ENCODE measurements at regions not wholly inside any gene's neighbourhood (a gene's known extent, or its start where the extent isn't known, plus 50 kb on each side); places are given as distances from the start of the nearest gene placed in this dataset.
"Not testable (repeated sequence)": the region's sequence is repeated elsewhere in the genome, so short reads cannot be mapped to it uniquely, and the experiment has no call there.

DNA sequence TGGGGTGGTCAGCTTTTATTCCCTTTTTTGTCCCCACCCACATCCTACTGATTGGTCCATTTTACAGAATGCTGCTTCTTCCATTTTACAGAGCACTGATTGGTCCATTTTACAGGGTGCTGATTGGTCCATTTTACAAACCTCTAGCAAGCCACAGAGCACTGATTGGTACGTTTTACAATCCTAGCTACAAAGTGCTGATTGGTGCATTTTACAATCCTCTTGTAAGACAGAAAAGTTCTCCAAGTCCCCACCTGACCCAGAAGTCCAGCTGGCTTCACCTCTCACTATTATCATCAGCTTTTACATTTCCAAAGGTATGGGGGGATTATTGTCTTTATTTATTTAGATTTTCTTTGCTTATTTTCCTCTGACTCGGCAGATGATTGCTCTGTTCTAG, 390.4 kb upstream of the STXBP6 start:
- not testable (repeated sequence) for DNase-seq (ENCODE audit: low read depth in 4 of 4, low spot score in 1 of 4)

DNA sequence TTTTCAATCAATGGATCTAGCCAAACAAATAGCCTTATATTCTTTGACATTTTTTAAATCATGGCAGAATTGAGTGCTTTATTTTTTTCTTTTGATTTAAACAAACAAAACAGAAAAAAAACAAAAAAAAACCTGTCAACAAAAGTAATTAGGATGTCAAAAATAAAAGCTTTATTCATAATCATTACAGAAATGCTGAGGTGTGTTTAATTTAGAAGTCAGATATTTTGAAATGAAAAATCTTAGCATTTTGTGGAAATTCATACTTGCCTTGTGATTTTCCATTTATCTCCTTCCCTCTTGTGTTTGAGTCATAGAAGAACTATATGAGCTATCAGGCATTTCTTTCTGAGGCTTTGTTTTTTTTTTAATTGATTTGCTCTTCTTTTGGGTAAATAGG, 387.0 kb upstream of the STXBP6 start:
- DNase-seq (ENCODE audit: low read depth in 4 of 4, low spot score in 1 of 4): no peak

- DNase-seq (ENCODE audit: low read depth in 4 of 4, low spot score in 1 of 4): no peak
Observed at GRCh38 chr14:25436288-25436875, 386.4 kb upstream of the STXBP6 start.

GRCh38 chr14:25431211-25432076, 381.5 kb upstream of the STXBP6 start:
- no peak for DNase-seq (ENCODE audit: low read depth in 4 of 4, low spot score in 1 of 4)

DNA sequence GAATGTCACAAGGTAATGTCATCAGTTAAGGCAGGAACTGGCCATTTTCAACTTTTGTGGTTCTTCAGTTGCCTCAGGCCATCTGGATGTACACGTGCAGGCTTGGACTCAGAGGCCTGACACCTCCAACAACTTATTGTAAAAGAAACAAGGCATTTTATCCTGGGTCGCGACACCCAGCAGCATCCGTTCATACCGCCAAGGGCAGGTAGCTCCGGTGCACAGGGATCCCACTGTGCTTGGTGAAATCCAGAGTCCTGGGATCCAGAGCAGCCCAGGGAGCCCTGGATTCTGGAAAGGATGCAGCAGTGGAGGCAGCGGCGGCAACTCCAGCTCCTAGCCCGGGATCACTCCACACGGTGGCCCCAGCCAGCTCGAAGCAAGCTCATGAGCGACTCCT, 380.9 kb upstream of the STXBP6 start:
- DNase-seq (ENCODE audit: low read depth in 4 of 4, low spot score in 1 of 4): no peak

DNA sequence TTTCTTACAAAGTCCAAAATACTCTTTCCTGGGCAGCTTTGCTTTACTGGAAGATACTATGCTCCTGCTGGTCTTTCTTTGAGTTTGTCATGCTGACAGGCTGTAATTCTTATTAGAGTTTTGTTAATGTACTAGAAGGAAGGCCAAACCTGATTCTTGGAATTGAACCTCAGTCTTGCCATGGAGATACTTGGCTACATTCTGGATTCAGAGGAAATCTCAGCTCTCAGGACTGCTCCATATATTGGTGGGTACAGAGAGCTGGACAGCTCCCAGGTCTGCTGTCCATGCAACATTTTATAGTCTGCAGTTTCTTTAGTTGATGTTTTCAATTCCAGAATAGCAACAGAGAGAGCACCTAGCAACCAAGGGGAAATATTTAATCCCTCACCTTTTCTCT, 363.1 kb upstream of the STXBP6 start:
- DNase-seq (ENCODE audit: low read depth in 4 of 4, low spot score in 1 of 4): no peak

- no peak for DNase-seq (ENCODE audit: low read depth in 4 of 4, low spot score in 1 of 4)
Observed at GRCh38 chr14:25411781-25412757, 362.1 kb upstream of the STXBP6 start.

DNA sequence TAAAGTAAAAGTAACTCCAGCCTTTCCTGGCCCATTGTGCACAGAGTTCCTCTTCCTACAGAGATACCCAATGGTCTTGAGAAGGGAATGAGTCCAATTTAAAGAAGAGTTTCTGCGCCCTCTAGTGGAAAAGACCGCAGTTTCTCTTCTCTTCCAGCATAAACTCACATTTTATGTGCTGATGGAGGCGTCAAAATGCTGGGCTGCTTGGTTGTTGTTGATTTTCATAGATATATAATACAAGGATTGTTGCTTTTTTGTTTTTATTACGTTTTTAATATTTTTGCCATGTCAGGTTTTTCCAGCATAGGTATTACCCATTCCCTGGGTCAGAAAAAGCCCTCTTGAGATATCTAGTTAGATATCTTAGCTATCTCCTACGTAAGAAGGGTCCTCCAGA, 356.9 kb upstream of the STXBP6 start:
- DNase-seq (ENCODE audit: low read depth in 4 of 4, low spot score in 1 of 4): no peak

- DNase-seq (ENCODE audit: low read depth in 4 of 4, low spot score in 1 of 4): peak in 1 of 4 experiments; percentile 9
Observed at GRCh38 chr14:25400607-25401206, 350.8 kb upstream of the STXBP6 start.

GRCh38 chr14:25396128-25396527, 346.2 kb upstream of the STXBP6 start:
- DNase-seq (ENCODE audit: low read depth in 4 of 4, low spot score in 1 of 4): no peak

- no peak for DNase-seq (ENCODE audit: low read depth in 4 of 4, low spot score in 1 of 4)
Observed at GRCh38 chr14:25394791-25395391, 344.9 kb upstream of the STXBP6 start.

GRCh38 chr14:25394356-25394755, 344.4 kb upstream of the STXBP6 start:
- no peak for DNase-seq (ENCODE audit: low read depth in 4 of 4, low spot score in 1 of 4)

- no peak for DNase-seq (ENCODE audit: low read depth in 4 of 4, low spot score in 1 of 4)
Observed at GRCh38 chr14:25389948-25390347, 340.0 kb upstream of the STXBP6 start.

GRCh38 chr14:25381498-25381897, 331.6 kb upstream of the STXBP6 start:
- no peak for DNase-seq (ENCODE audit: low read depth in 4 of 4, low spot score in 1 of 4)

DNA sequence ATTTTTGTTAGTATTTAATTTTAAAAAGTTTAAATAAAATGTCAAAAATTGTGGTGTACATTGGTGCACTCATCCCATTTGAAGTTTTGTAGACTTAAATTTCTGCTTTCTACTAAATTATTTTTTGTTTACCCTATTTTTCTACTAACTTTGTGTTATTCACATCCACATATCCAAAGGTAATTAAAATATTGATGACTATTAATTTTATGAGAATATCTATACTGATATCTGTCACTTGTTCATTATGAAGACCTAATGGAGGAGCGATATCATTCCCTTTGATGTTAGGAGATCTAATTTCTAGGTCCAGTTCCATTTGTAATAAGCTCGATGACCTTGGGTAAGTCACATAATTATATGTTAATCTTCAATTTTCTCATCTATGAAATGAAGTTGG, 325.7 kb upstream of the STXBP6 start:
- no peak for DNase-seq (ENCODE audit: low read depth in 4 of 4, low spot score in 1 of 4)

DNA sequence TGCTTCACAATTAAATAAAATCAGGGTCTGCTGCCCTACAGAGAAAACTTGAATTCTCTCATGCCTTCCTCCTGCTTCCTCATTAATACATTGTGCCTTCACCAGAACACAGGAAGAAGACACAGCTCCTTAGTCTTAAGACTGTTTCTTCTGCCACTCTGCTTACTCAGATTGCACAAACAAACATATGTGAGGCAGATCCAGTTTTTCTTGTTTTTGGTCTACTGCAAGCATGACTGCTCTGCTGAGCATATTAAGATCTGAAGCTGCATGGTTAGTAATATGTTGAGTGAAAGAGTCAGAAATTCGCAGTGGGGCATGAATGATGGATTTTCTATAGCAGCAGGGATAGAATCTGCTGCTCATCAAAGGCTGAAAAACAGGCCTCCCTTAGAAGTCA, 321.1 kb upstream of the STXBP6 start:
- DNase-seq (ENCODE audit: low read depth in 4 of 4, low spot score in 1 of 4): no peak

DNA sequence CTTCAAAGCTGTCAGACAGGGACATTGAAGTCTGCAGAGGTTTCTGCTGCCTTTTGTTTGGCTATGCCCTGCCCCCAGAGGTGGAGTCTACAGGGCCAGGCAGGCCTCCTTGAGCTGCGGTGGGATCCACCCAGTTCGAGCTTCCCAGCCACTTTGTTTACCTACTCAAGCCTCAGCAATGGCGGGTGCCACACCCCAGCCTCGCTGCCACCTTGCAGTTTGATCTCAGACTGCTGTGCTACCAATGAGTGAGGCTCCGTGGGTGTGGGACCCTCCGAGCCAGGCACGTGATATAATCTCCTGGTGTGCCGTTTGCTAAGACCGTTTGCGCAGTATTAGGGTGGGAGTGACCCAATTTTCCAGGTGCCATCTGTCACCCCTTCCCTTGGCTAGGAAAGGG, 320.1 kb upstream of the STXBP6 start:
- DNase-seq (ENCODE audit: low read depth in 4 of 4, low spot score in 1 of 4): not testable (repeated sequence)

- DNase-seq (ENCODE audit: low read depth in 4 of 4, low spot score in 1 of 4): no peak
Observed at GRCh38 chr14:25358330-25358729, 308.4 kb upstream of the STXBP6 start.

DNA sequence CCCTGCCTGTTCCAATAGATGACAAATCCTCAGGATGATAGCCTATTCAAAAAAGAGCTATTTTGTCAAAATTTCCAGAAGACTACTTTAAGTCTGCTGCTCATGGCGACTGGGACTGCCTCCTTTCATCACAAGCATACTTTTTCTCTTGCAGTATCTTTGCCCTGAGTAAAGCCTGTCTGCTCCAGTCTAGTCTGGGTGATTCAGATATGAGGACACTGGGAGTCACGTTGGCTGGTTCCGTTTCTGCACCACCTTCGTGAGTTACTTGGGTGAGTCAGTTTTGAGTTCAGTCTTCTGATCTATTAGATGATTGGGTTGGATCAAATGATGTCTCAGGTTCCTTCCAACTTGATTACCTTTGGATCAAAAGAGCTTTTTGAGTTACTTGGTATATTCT, 301.3 kb upstream of the STXBP6 start:
- no peak for DNase-seq (ENCODE audit: low read depth in 4 of 4, low spot score in 1 of 4)

DNA sequence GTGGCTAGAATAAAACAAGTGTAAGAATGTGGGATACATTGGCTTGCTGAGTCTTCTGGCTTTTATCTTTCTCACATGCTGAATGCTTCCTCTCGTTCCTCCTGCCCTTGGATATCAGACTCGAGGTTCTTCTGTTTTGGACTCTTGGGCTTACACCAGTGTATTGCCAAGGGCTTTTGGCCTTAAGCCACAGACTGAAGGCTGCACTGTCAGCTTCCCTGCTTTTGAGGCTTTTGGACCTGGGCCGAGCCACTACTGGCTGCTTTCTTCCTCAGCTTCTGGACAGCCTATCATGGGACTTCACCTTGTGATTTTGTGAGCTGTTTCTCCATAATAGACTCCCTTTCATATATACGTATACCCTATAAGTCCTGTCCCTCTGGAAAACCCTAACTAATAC, 300.9 kb upstream of the STXBP6 start:
- no peak for DNase-seq (ENCODE audit: low read depth in 4 of 4, low spot score in 1 of 4)

GRCh38 chr14:25350021-25350420, 300.1 kb upstream of the STXBP6 start:
- no peak for DNase-seq (ENCODE audit: low read depth in 4 of 4, low spot score in 1 of 4)

All from stimulated activated CD4-positive, alpha-beta T cell treated with anti-CD3 and anti-CD28 coated beads, Interleukin-1b, Interleukin-23, amount 100 ng/mL, for 24 hours (primary cell).